WTC11 (cell line): ENCODE measurements at regions not wholly inside any gene's neighbourhood (a gene's known extent, or its start where the extent isn't known, plus 50 kb on each side); places are given as distances from the start of the nearest gene placed in this dataset.

Experiments
- ATAC-seq: fragments of 200-7000 bp; cut with Tn5 transposase; 2 replicates; pipeline ENCODE4 v1.10.0; 2021; ENCODE audit warnings: mild to moderate bottlenecking, moderate library complexity
- CTCF ChIA-PET: fragments of 300-600 bp; sonication (Branson Sonifier 250); formaldehyde crosslinking; loops from one replicate; lab custom pipeline; 2021; ENCODE audit warnings: antibody characterized with exemption; lab: Charles Lee
- POLR2A ChIA-PET: fragments of 350-600 bp; sonication (Branson Sonifier 250); formaldehyde crosslinking; loops from one replicate; lab custom pipeline; 2021; ENCODE audit warnings: antibody characterized with exemption; lab: Charles Lee
- DNase-seq: peaks from one replicate; pipeline ENCODE4 v3.0.0; 2021; ENCODE audit warnings: low spot score
- H3K27ac Mint-ChIP-seq: 2 replicates; pipeline ENCODE4 v1.8.0; 2021; ENCODE audit warnings: mixed read lengths
- H3K27me3 Mint-ChIP-seq: 2 replicates; pipeline ENCODE4 v1.8.0; 2021; ENCODE audit warnings: low read depth, mild to moderate bottlenecking, moderate library complexity, mixed read lengths
- H3K36me3 Mint-ChIP-seq: 2 replicates; pipeline ENCODE4 v1.8.0; 2021; ENCODE audit warnings: mixed read lengths
- H3K4me1 Mint-ChIP-seq: 2 replicates; pipeline ENCODE4 v1.8.0; 2022; ENCODE audit warnings: mixed read lengths
- H3K4me3 Mint-ChIP-seq: 2 replicates; pipeline ENCODE4 v1.8.0; 2021; ENCODE audit warnings: mild to moderate bottlenecking, moderate library complexity, mixed read lengths
- H3K9me3 Mint-ChIP-seq: 2 replicates; pipeline ENCODE4 v1.8.0; 2021; ENCODE audit warnings: mixed read lengths
- CBFB ChIP-seq: sonication (generic); formaldehyde crosslinking; IDR thresholded peaks from 2 replicates; pipeline ENCODE4 v1.8.1; 2022; ENCODE audit warnings: mild to moderate bottlenecking, low read depth, missing genetic modification reagents
- FOXJ3 ChIP-seq: sonication (generic); formaldehyde crosslinking; IDR thresholded peaks from 2 replicates; pipeline ENCODE4 v1.9.0; 2021; ENCODE audit warnings: missing genetic modification reagents, mild to moderate bottlenecking, borderline replicate concordance
- FOXP1 ChIP-seq: sonication (generic); formaldehyde crosslinking; IDR thresholded peaks from 2 replicates; pipeline ENCODE4 v1.8.0; 2022; ENCODE audit warnings: missing genetic modification reagents, mild to moderate bottlenecking, moderate library complexity, borderline replicate concordance
- NR1H2 ChIP-seq: sonication (generic); formaldehyde crosslinking; IDR thresholded peaks from 2 replicates; pipeline ENCODE4 v1.9.0; 2021; ENCODE audit warnings: mild to moderate bottlenecking, moderate library complexity, missing genetic modification reagents
- PRRX2 ChIP-seq: fragments of 250-450 bp; sonication (Bioruptor Pico); IDR thresholded peaks from 2 replicates; pipeline ENCODE4 v1.8.0; 2021; ENCODE audit warnings: mild to moderate bottlenecking
- SMAD3 ChIP-seq: sonication (generic); formaldehyde crosslinking; IDR thresholded peaks from 2 replicates; pipeline ENCODE4 v1.8.0; 2022; ENCODE audit warnings: missing genetic modification reagents, mild to moderate bottlenecking, borderline replicate concordance
- SOX15 ChIP-seq: fragments of 250-450 bp; sonication (Bioruptor Pico); IDR thresholded peaks from 2 replicates; pipeline ENCODE4 v1.9.0; 2021; ENCODE audit warnings: mild to moderate bottlenecking
- ZNF232 ChIP-seq: sonication (generic); formaldehyde crosslinking; IDR thresholded peaks from 2 replicates; pipeline ENCODE4 v1.8.0; 2022; ENCODE audit warnings: mild to moderate bottlenecking, missing genetic modification reagents
- ZNF317 ChIP-seq: sonication (generic); formaldehyde crosslinking; IDR thresholded peaks from 2 replicates; pipeline ENCODE4 v1.8.1; 2023; ENCODE audit warnings: low read depth, mild to moderate bottlenecking, moderate library complexity, missing genetic modification reagents, borderline replicate concordance
- TF ChIP-seq, protein P1 (sequence below): sonication (generic); formaldehyde crosslinking; IDR thresholded peaks from 2 replicates; pipeline ENCODE4 v1.8.0; 2023; ENCODE audit warnings: missing genetic modification reagents
- TF ChIP-seq, protein P2 (sequence below): sonication (generic); formaldehyde crosslinking; IDR thresholded peaks from 2 replicates; pipeline ENCODE4 v1.8.0; 2022; ENCODE audit warnings: missing genetic modification reagents
- TF ChIP-seq, protein P3 (sequence below): sonication (generic); formaldehyde crosslinking; IDR thresholded peaks from 2 replicates; pipeline ENCODE4 v1.8.1; 2023; ENCODE audit warnings: mild to moderate bottlenecking, missing genetic modification reagents
- TF ChIP-seq, protein P4 (sequence below): sonication (generic); formaldehyde crosslinking; IDR thresholded peaks from 2 replicates; pipeline ENCODE4 v1.8.1; 2023; ENCODE audit warnings: mild to moderate bottlenecking, missing genetic modification reagents, moderate library complexity
- TF ChIP-seq, protein P5 (sequence below): fragments of 200-600 bp; IDR thresholded peaks from 2 replicates; pipeline ENCODE4 v1.8.0; 2022; ENCODE audit warnings: antibody characterized with exemption
- TF ChIP-seq, protein P6 (sequence below): fragments of 250-450 bp; sonication (Bioruptor Pico); IDR thresholded peaks from 2 replicates; pipeline ENCODE4 v1.9.0; 2021; ENCODE audit warnings: mild to moderate bottlenecking
- TF ChIP-seq, protein P7 (sequence below): sonication (generic); formaldehyde crosslinking; IDR thresholded peaks from 2 replicates; pipeline ENCODE4 v1.8.1; 2022; ENCODE audit warnings: mild to moderate bottlenecking, moderate library complexity, missing genetic modification reagents
- TF ChIP-seq, protein P8 (sequence below): fragments of 250-450 bp; sonication (Bioruptor Pico); IDR thresholded peaks from 2 replicates; pipeline ENCODE4 v1.8.0; 2021; ENCODE audit warnings: mild to moderate bottlenecking
- TF ChIP-seq, protein P9 (sequence below): fragments of 250-450 bp; sonication (Bioruptor Pico); conservative IDR thresholded peaks from 2 replicates; pipeline ENCODE4 v1.9.0; 2021; ENCODE audit warnings: mild to moderate bottlenecking

DNA sequence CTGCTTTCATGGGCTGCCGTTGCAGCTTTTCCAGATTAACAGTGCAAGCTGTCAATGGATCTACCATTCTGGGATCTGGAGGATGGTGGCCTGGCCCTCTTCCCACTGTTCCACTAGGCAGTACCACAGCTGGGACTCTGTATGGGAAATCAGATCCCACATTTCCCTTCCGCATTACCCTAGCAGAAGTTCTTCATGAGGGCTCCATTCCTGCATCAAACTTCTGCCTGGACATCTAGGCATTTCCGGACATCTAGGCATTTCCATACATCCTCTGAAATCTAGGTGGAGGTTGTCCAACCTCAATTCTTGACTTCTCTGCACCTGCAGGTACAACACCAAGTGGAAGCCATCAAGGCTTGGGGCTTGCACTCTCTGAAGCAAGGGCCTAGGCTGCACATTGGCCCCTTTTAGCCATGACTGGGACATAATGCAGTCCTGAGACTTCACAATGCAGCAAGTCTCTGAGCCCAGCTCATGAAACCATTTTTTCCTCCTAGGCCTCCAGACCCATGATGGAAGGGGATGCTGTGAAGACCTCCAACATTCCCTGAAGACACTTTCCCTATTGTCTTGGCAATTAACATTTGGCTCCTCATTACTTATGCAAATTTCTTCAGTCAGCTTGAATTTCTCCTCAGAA, 863.3 kb downstream of the C12orf50 start:
- TF ChIP-seq, protein P1, sequence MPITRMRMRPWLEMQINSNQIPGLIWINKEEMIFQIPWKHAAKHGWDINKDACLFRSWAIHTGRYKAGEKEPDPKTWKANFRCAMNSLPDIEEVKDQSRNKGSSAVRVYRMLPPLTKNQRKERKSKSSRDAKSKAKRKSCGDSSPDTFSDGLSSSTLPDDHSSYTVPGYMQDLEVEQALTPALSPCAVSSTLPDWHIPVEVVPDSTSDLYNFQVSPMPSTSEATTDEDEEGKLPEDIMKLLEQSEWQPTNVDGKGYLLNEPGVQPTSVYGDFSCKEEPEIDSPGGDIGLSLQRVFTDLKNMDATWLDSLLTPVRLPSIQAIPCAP, result no peak
- TF ChIP-seq, protein P2, sequence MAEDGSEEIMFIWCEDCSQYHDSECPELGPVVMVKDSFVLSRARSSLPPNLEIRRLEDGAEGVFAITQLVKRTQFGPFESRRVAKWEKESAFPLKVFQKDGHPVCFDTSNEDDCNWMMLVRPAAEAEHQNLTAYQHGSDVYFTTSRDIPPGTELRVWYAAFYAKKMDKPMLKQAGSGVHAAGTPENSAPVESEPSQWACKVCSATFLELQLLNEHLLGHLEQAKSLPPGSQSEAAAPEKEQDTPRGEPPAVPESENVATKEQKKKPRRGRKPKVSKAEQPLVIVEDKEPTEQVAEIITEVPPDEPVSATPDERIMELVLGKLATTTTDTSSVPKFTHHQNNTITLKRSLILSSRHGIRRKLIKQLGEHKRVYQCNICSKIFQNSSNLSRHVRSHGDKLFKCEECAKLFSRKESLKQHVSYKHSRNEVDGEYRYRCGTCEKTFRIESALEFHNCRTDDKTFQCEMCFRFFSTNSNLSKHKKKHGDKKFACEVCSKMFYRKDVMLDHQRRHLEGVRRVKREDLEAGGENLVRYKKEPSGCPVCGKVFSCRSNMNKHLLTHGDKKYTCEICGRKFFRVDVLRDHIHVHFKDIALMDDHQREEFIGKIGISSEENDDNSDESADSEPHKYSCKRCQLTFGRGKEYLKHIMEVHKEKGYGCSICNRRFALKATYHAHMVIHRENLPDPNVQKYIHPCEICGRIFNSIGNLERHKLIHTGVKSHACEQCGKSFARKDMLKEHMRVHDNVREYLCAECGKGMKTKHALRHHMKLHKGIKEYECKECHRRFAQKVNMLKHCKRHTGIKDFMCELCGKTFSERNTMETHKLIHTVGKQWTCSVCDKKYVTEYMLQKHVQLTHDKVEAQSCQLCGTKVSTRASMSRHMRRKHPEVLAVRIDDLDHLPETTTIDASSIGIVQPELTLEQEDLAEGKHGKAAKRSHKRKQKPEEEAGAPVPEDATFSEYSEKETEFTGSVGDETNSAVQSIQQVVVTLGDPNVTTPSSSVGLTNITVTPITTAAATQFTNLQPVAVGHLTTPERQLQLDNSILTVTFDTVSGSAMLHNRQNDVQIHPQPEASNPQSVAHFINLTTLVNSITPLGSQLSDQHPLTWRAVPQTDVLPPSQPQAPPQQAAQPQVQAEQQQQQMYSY (CRISPR knock-in tag), result no peak
- no peak for TF ChIP-seq PRRX2 (CRISPR knock-in tag)
- no peak for TF ChIP-seq FOXJ3
- no peak for TF ChIP-seq FOXP1 (CRISPR knock-in tag)
- no peak for TF ChIP-seq NR1H2 (CRISPR knock-in tag)
- no peak for TF ChIP-seq SMAD3 (CRISPR knock-in tag)
- TF ChIP-seq, protein P3, sequence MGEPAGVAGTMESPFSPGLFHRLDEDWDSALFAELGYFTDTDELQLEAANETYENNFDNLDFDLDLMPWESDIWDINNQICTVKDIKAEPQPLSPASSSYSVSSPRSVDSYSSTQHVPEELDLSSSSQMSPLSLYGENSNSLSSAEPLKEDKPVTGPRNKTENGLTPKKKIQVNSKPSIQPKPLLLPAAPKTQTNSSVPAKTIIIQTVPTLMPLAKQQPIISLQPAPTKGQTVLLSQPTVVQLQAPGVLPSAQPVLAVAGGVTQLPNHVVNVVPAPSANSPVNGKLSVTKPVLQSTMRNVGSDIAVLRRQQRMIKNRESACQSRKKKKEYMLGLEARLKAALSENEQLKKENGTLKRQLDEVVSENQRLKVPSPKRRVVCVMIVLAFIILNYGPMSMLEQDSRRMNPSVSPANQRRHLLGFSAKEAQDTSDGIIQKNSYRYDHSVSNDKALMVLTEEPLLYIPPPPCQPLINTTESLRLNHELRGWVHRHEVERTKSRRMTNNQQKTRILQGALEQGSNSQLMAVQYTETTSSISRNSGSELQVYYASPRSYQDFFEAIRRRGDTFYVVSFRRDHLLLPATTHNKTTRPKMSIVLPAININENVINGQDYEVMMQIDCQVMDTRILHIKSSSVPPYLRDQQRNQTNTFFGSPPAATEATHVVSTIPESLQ (CRISPR knock-in tag), result no peak
- TF ChIP-seq ZNF317, result no peak
- TF ChIP-seq, protein P4, sequence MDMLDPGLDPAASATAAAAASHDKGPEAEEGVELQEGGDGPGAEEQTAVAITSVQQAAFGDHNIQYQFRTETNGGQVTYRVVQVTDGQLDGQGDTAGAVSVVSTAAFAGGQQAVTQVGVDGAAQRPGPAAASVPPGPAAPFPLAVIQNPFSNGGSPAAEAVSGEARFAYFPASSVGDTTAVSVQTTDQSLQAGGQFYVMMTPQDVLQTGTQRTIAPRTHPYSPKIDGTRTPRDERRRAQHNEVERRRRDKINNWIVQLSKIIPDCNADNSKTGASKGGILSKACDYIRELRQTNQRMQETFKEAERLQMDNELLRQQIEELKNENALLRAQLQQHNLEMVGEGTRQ (CRISPR knock-in tag), result no peak
- no peak for TF ChIP-seq CBFB
- TF ChIP-seq, protein P5, sequence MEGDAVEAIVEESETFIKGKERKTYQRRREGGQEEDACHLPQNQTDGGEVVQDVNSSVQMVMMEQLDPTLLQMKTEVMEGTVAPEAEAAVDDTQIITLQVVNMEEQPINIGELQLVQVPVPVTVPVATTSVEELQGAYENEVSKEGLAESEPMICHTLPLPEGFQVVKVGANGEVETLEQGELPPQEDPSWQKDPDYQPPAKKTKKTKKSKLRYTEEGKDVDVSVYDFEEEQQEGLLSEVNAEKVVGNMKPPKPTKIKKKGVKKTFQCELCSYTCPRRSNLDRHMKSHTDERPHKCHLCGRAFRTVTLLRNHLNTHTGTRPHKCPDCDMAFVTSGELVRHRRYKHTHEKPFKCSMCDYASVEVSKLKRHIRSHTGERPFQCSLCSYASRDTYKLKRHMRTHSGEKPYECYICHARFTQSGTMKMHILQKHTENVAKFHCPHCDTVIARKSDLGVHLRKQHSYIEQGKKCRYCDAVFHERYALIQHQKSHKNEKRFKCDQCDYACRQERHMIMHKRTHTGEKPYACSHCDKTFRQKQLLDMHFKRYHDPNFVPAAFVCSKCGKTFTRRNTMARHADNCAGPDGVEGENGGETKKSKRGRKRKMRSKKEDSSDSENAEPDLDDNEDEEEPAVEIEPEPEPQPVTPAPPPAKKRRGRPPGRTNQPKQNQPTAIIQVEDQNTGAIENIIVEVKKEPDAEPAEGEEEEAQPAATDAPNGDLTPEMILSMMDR, result no peak
- no peak for TF ChIP-seq SOX15 (CRISPR knock-in tag)
- TF ChIP-seq, protein P6, sequence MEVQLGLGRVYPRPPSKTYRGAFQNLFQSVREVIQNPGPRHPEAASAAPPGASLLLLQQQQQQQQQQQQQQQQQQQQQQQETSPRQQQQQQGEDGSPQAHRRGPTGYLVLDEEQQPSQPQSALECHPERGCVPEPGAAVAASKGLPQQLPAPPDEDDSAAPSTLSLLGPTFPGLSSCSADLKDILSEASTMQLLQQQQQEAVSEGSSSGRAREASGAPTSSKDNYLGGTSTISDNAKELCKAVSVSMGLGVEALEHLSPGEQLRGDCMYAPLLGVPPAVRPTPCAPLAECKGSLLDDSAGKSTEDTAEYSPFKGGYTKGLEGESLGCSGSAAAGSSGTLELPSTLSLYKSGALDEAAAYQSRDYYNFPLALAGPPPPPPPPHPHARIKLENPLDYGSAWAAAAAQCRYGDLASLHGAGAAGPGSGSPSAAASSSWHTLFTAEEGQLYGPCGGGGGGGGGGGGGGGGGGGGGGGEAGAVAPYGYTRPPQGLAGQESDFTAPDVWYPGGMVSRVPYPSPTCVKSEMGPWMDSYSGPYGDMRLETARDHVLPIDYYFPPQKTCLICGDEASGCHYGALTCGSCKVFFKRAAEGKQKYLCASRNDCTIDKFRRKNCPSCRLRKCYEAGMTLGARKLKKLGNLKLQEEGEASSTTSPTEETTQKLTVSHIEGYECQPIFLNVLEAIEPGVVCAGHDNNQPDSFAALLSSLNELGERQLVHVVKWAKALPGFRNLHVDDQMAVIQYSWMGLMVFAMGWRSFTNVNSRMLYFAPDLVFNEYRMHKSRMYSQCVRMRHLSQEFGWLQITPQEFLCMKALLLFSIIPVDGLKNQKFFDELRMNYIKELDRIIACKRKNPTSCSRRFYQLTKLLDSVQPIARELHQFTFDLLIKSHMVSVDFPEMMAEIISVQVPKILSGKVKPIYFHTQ (CRISPR knock-in tag), result no peak
- TF ChIP-seq, protein P7, sequence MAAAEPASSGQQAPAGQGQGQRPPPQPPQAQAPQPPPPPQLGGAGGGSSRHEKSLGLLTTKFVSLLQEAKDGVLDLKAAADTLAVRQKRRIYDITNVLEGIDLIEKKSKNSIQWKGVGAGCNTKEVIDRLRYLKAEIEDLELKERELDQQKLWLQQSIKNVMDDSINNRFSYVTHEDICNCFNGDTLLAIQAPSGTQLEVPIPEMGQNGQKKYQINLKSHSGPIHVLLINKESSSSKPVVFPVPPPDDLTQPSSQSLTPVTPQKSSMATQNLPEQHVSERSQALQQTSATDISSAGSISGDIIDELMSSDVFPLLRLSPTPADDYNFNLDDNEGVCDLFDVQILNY (CRISPR knock-in tag), result no peak
- no peak for TF ChIP-seq ZNF232 (CRISPR knock-in tag)
- TF ChIP-seq, protein P8, sequence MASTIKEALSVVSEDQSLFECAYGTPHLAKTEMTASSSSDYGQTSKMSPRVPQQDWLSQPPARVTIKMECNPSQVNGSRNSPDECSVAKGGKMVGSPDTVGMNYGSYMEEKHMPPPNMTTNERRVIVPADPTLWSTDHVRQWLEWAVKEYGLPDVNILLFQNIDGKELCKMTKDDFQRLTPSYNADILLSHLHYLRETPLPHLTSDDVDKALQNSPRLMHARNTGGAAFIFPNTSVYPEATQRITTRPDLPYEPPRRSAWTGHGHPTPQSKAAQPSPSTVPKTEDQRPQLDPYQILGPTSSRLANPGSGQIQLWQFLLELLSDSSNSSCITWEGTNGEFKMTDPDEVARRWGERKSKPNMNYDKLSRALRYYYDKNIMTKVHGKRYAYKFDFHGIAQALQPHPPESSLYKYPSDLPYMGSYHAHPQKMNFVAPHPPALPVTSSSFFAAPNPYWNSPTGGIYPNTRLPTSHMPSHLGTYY (CRISPR knock-in tag), result no peak
- TF ChIP-seq, protein P9, sequence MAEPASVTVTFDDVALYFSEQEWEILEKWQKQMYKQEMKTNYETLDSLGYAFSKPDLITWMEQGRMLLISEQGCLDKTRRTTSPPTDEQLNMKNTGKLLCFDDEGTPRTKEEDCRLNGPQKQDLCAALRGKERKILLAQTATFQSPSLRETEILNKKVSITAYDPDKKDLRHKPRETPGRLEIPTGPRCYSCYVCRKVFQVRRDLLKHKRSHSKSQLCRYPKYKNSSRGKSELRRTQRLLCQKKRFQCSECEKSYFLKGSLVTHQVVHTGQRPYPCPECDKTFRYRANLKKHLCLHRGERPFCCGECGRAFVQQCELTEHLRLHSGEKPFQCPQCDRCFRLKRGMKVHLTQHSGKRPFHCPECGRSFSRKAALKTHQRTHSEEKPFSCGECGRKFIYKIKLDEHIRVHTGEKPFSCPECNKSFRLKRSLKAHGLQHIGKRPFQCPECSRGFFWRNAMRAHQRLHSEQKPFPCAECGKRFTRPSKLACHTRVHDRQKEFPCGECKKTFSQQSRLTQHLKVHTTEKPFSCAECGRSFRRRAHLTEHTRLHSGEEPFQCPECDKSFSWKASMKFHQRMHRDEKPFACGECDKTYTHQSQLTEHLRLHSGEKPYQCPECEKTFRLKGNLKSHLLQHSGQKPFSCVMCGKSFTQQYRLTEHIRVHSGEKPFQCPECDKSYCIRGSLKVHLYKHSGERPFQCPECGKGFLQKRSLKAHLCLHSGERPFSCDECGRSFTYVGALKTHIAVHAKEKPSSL (CRISPR knock-in tag), result no peak
- Mint-ChIP-seq H3K4me1 (no peaks in the 10 kb centered on the region), H3K27ac (no peak overlapping the region), H3K27me3 (no peaks in the 10 kb centered on the region), H3K36me3 (peaks cover 44% of the 10 kb centered on the region), H3K9me3 (peaks cover 65% of the 10 kb centered on the region), H3K4me3 (no peak overlapping the region)
- ChIA-PET POLR2A (no interaction called here), CTCF (no interaction called here)
- ATAC-seq (no peak), DNase-seq (no peak)
